ENCODE measurements at regions not wholly inside any gene's neighbourhood (a gene's known extent, or its start where the extent isn't known, plus 50 kb on each side); places are given as distances from the start of the nearest gene placed in this dataset.

DNA sequence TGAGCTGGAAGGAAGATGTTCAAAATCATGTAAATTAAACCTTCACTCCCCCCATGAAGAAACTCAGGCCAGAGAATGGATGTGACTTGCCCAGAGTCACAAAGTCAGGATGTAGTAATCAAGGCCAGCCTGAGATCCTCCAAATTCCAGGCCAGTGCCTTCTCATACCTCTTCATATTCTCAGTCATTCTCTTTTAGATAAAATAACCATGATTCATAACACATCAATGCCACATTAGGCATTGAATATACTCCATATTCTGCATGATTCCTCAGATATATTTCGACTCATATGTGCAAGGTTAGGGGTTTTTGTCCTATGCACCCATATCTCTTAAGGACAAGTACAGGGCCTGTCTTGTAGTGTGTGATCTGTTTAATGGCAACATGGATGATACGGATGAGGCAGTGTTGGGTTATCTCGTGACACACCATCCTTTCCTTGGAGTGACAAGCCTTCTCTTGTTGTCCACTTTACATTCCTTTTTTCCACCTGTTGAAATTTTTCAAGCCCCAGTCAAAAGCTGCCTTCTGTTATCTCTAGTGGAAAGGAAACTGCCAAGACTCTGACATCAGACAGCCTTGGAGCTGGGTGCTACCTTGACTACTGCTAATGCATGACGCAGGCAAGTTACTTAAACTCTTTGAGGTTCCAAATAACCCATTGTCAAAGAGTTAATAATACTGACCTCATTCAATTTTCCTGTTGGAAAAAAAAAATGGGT lies 227.5 kb upstream of the NR4A3 start:
- Histone ChIP-seq H3K27ac (no peak overlapping the region), H3K27me3 (no peaks in the 10 kb centered on the region), H3K9me3 (no peaks in the 10 kb centered on the region), H3K36me3 (no peaks in the 10 kb centered on the region), H3K4me1 (no peaks in the 10 kb centered on the region), H3K4me3 (replicated peaks in 1 of 3) (no peak overlapping the region)
- 85 to 88% methylated on average over 4 of the region's 4 CpGs for WGBS, 2 donors
- TF ChIP-seq, protein P1, sequence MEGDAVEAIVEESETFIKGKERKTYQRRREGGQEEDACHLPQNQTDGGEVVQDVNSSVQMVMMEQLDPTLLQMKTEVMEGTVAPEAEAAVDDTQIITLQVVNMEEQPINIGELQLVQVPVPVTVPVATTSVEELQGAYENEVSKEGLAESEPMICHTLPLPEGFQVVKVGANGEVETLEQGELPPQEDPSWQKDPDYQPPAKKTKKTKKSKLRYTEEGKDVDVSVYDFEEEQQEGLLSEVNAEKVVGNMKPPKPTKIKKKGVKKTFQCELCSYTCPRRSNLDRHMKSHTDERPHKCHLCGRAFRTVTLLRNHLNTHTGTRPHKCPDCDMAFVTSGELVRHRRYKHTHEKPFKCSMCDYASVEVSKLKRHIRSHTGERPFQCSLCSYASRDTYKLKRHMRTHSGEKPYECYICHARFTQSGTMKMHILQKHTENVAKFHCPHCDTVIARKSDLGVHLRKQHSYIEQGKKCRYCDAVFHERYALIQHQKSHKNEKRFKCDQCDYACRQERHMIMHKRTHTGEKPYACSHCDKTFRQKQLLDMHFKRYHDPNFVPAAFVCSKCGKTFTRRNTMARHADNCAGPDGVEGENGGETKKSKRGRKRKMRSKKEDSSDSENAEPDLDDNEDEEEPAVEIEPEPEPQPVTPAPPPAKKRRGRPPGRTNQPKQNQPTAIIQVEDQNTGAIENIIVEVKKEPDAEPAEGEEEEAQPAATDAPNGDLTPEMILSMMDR (IDR thresholded peaks at IDR 0.05): no peak
- TF ChIP-seq POLR2A (IDR thresholded peaks at IDR 0.05): no peak
- intact Hi-C loops (cut with DNase I): no loop called here
- DNase-seq: no peak

DNA sequence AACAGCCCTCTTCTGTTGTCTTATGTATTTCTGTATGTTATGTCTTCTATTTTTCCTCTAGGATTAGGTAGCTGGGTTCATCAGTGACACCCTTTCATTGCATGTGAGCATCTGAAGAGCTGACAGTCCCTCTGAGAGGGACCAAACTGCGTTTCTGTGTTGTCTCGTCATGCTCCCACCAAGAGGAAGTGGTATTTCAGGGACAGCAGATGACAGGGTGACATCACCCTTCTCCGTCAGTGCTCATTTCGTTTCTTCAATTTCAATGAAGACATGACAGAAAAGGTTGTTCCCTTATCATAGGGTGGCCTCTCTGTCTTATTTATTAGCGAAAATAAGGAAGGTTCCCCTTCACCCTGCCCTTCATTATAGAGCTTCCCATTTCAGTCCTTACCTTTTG lies 225.9 kb upstream of the NR4A3 start:
- no peak for TF ChIP-seq POLR2A (IDR thresholded peaks at IDR 0.05)
- TF ChIP-seq, protein P1 (IDR thresholded peaks at IDR 0.05): no peak
- Histone ChIP-seq H3K27me3 (no peaks in the 10 kb centered on the region), H3K9me3 (no peaks in the 10 kb centered on the region), H3K4me1 (no peaks in the 10 kb centered on the region), H3K27ac (no peak overlapping the region), H3K36me3 (no peaks in the 10 kb centered on the region), H3K4me3 (replicated peaks in 1 of 3) (no peak overlapping the region)
- intact Hi-C loops (cut with DNase I): no loop called here
- DNase-seq: no peak
- WGBS, 2 donors: 84% methylated on average over 5 of the region's 5 CpGs

DNA sequence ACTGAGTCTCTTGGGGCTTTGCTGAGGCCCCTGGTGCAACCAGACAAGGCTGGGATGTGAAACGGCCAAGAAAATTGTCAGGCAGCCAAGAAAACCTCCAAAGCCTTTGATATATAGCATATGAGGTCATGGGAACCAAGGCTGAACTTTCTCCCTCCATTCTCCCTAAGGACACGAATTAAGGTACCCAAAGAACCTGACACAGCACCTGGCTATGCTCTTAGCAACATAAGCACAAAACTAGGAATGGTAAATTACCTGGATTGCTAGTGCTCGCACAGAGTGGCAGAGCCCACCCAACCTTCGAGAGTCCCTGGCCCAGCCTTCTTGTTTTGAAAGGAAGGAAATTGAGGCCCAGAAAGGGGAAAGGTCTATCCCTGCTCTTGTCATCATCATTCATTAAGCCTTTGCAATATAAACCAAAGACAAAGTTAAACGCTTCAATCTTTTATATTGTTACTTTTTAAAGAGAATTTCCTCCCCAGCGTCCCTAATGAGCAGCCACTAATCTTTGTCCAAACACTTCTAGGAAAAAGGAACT lies 220.0 kb upstream of the NR4A3 start:
- H3K9me3 ChIP-seq: no peaks in the 10 kb centered on the region
- intact Hi-C loops (cut with DNase I): no loop called here
- 43 to 51% methylated on average over 6 of the region's 6 CpGs for WGBS, 2 donors
- H3K27ac ChIP-seq: no peak overlapping the region
- no peak overlapping the region for H3K4me3 ChIP-seq (replicated peaks in 1 of 3)
- H3K4me1 ChIP-seq: no peaks in the 10 kb centered on the region
- no peaks in the 10 kb centered on the region for H3K36me3 ChIP-seq
- TF ChIP-seq, protein P1 (IDR thresholded peaks at IDR 0.05): no peak
- TF ChIP-seq POLR2A (IDR thresholded peaks at IDR 0.05): no peak
- no peak for DNase-seq
- H3K27me3 ChIP-seq: no peaks in the 10 kb centered on the region

DNA sequence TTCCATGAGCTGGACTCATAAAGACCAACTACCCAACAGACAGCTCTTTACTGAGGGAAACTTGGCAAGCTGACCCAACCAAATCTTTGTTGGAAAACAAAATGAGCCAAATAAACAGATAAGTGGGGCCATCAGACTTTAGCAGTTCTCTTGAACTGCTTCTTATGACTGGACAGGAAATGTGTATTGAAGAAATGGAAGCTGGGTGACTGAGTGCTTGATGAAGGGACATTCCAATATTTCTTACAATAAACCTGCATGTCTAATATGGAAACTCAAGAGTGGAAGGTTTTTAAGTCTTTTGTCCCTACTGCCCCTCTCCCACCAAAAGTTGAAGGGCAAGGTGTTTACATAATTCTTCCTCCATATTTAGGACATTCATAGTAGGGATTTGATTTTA lies 218.8 kb upstream of the NR4A3 start:
- Histone ChIP-seq H3K4me3 (replicated peaks in 1 of 3) (no peak overlapping the region), H3K36me3 (no peaks in the 10 kb centered on the region), H3K9me3 (no peaks in the 10 kb centered on the region), H3K27me3 (no peaks in the 10 kb centered on the region), H3K27ac (no peak overlapping the region), H3K4me1 (no peaks in the 10 kb centered on the region)
- no peak for DNase-seq
- TF ChIP-seq, protein P1 (IDR thresholded peaks at IDR 0.05): no peak
- no peak for TF ChIP-seq POLR2A (IDR thresholded peaks at IDR 0.05)
- intact Hi-C loops (cut with DNase I): no loop called here

DNA sequence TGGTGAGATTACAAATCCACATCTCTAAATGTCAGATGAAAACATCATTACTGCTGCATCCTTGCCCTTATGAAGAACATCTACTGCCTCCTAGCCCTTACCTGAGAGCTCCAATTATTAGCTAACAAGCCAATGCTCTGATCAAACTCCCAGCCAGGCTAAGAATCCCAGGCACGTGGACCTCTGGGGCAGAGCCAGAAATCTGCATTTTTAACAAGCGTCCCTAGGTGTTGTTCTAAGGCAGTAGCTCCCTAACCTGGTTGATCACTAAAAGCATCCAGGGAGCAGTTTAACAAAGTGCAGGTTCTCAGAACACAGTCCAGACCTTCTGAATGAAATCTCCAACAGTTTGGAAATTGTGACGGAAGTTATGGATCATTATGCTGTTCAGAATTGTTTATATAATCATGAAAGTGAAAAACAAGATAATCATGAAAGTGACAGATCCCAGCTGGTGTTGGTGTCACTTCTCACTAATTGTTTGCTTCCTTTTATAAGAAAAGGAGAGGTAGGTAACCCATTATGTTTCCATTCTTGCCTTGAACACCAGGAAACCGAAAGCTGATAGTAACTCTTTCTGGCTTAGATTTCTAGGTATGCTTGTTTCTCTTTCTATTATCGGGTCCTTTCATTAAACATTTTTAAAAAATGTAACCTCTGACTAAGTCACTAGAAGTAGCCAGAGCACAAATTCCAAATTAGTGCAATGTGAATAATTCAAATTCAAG lies 216.5 kb upstream of the NR4A3 start:
- WGBS, 2 donors: 80 to 83% methylated on average over 5 of the region's 5 CpGs
- Histone ChIP-seq H3K4me1 (no peaks in the 10 kb centered on the region), H3K9me3 (no peaks in the 10 kb centered on the region), H3K36me3 (no peaks in the 10 kb centered on the region), H3K27ac (no peak overlapping the region), H3K4me3 (replicated peaks in 1 of 3) (no peak overlapping the region), H3K27me3 (no peaks in the 10 kb centered on the region)
- DNase-seq: no peak
- intact Hi-C loops (cut with DNase I): no loop called here
- no peak for TF ChIP-seq POLR2A (IDR thresholded peaks at IDR 0.05)
- TF ChIP-seq, protein P1 (IDR thresholded peaks at IDR 0.05): no peak

Measured in thyroid gland (tissue), 4 donors.